IMR-90 (cell line): ENCODE measurements at regions not wholly inside any gene's neighbourhood (a gene's known extent, or its start where the extent isn't known, plus 50 kb on each side); places are given as distances from the start of the nearest gene placed in this dataset.

Experiments
- ATAC-seq: fragments of 200-7000 bp; cut with Tn5 transposase; 2 replicates; pipeline ENCODE4 v1.9.1; 2020; ENCODE audit warnings: low read depth, mild to moderate bottlenecking, moderate library complexity
- BruUV-seq: library from RNA; stranded (reverse); fragments of 400-500 nt; replicated peaks from 2 replicates; lab custom pipeline; 2021; lab: Mats Ljungman, UMichigan
- CTCF ChIA-PET: fragments of 300-600 bp; formaldehyde crosslinking; extraction: SDS; loops from one replicate; lab custom pipeline; 2021; ENCODE audit warnings: antibody characterized with exemption; lab: Yijun Ruan, JAX
- POLR2A ChIA-PET: fragments of 300-600 bp; sonication (Branson Sonifier 250); formaldehyde crosslinking; loops from one replicate; lab custom pipeline; 2022; ENCODE audit warnings: antibody characterized with exemption; ENCODE audit not compliant: unreplicated experiment; lab: Charles Lee
- DNase-seq: peaks from one replicate; pipeline ENCODE4 v3.0.0; 2013
- H2AFZ ChIP-seq: replicated peaks from 2 replicates; pipeline ENCODE3; 2013; ENCODE audit warnings: low read length, mild to moderate bottlenecking; ENCODE audit not compliant: poor library complexity
- H2AK5ac ChIP-seq: 2 replicates; pipeline ENCODE4 v1.6.1; 2013; ENCODE audit warnings: low read depth, low read length, inconsistent platforms
- H2AK9ac ChIP-seq: replicated peaks from 2 replicates; pipeline ENCODE3; 2013; ENCODE audit warnings: mild to moderate bottlenecking, low read depth, low read length, moderate library complexity; ENCODE audit not compliant: poor library complexity
- H2BK120ac ChIP-seq: 2 replicates; pipeline ENCODE4 v1.6.1; 2013; ENCODE audit warnings: low read depth, low read length, inconsistent platforms
- H2BK15ac ChIP-seq: 3 replicates; pipeline ENCODE4 v1.6.1; 2013; ENCODE audit warnings: low read depth, low read length, inconsistent platforms
- H2BK20ac ChIP-seq: 2 replicates; pipeline ENCODE4 v1.6.1; 2013; ENCODE audit warnings: low read depth, mild to moderate bottlenecking, inconsistent platforms, low read length, moderate library complexity
- H2BK5ac ChIP-seq: 2 replicates; pipeline ENCODE4 v1.6.1; 2013; ENCODE audit warnings: mild to moderate bottlenecking, low read depth, low read length, inconsistent platforms; ENCODE audit not compliant: poor library complexity, severe bottlenecking
- H3K14ac ChIP-seq: replicated peaks from 2 replicates; pipeline ENCODE4 v1.6.1; 2013; ENCODE audit warnings: low read depth, low read length, inconsistent platforms
- H3K18ac ChIP-seq: 2 replicates; pipeline ENCODE4 v1.6.1; 2013; ENCODE audit warnings: low read depth, low read length, control low read depth
- H3K23ac ChIP-seq: 2 replicates; pipeline ENCODE4 v1.6.1; 2013; ENCODE audit warnings: low read depth, low read length, inconsistent platforms
- H3K27ac ChIP-seq: 2 replicates; pipeline ENCODE4 v1.5.1; 2013; ENCODE audit warnings: mild to moderate bottlenecking, control low read depth, low read length; ENCODE audit not compliant: insufficient read depth
- H3K27me3 ChIP-seq: 2 replicates; pipeline ENCODE4 v1.6.1; 2013; ENCODE audit warnings: low read length; ENCODE audit not compliant: control insufficient read depth, insufficient read depth
- H3K36me3 ChIP-seq: 2 replicates; pipeline ENCODE4 v1.6.1; 2013; ENCODE audit warnings: low read length, mixed read lengths; ENCODE audit not compliant: control insufficient read depth, insufficient read depth
- H3K4ac ChIP-seq: 2 replicates; pipeline ENCODE4 v1.6.1; 2013; ENCODE audit warnings: low read depth, low read length, inconsistent platforms
- H3K4me1 ChIP-seq: 2 replicates; pipeline ENCODE4 v1.6.1; 2013; ENCODE audit warnings: low read length, mixed read lengths; ENCODE audit not compliant: control insufficient read depth, insufficient read depth
- H3K4me2 ChIP-seq: 2 replicates; pipeline ENCODE4 v1.6.1; 2013; ENCODE audit warnings: low read depth, mild to moderate bottlenecking, control low read depth, low read length, moderate library complexity
- H3K4me3 ChIP-seq: 2 replicates; pipeline ENCODE4 v1.5.1; 2013; ENCODE audit warnings: low read depth, mild to moderate bottlenecking, control low read depth, low read length, moderate library complexity; ENCODE audit not compliant: insufficient read depth
- H3K56ac ChIP-seq: 2 replicates; pipeline ENCODE4 v1.6.1; 2013; ENCODE audit warnings: low read length, inconsistent platforms; ENCODE audit not compliant: insufficient read depth; ENCODE audit errors: extremely low read depth
- H3K79me1 ChIP-seq, 2 experiments: 2 replicates each; pipeline ENCODE4 v1.6.1; 2013; ENCODE audit warnings: low read length in 2 of 2, inconsistent platforms in 1 of 2, low read depth in 1 of 2
- H3K9ac ChIP-seq: 2 replicates; pipeline ENCODE4 v1.6.1; 2013; ENCODE audit warnings: low read depth, low read length, control low read depth
- H3K9me1 ChIP-seq: 2 replicates; pipeline ENCODE4 v1.6.1; 2013; ENCODE audit warnings: low read length, inconsistent platforms; ENCODE audit not compliant: insufficient read depth
- H3K9me3 ChIP-seq: 2 replicates; pipeline ENCODE4 v1.6.1; 2013; ENCODE audit warnings: low read length; ENCODE audit not compliant: control insufficient read depth, insufficient read depth
- H4K20me1 ChIP-seq: 2 replicates; pipeline ENCODE4 v1.6.1; 2013; ENCODE audit warnings: low read length, inconsistent platforms; ENCODE audit not compliant: insufficient read depth
- H4K5ac ChIP-seq: 2 replicates; pipeline ENCODE4 v1.6.1; 2013; ENCODE audit warnings: mild to moderate bottlenecking, low read depth, low read length, control low read depth
- H4K8ac ChIP-seq, 2 experiments: 2 replicates each; pipeline ENCODE4 v1.6.1; 2013; ENCODE audit warnings: low read depth in 2 of 2, low read length in 2 of 2, control low read depth in 1 of 2, inconsistent platforms in 1 of 2
- H4K91ac ChIP-seq: 2 replicates; pipeline ENCODE4 v1.6.1; 2013; ENCODE audit warnings: low read depth, low read length, inconsistent platforms; ENCODE audit not compliant: insufficient read depth
- BHLHE40 ChIP-seq: fragments of 150-350 bp; IDR thresholded peaks from 2 replicates; pipeline ENCODE4 v1.6.1; 2016; ENCODE audit warnings: mild to moderate bottlenecking, low read depth, low read length
- CEBPB ChIP-seq: IDR thresholded peaks from 2 replicates; pipeline ENCODE4 v1.6.1; 2012; ENCODE audit warnings: low read depth, low read length, improper control_type of control experiment
- CHD1 ChIP-seq: IDR thresholded peaks from 2 replicates; pipeline ENCODE4 v1.6.1; 2012; ENCODE audit warnings: low read depth, low read length, improper control_type of control experiment
- ELK1 ChIP-seq: fragments of 150-350 bp; IDR thresholded peaks from 2 replicates; pipeline ENCODE4 v1.6.1; 2016; ENCODE audit warnings: low read depth, mild to moderate bottlenecking, low read length, moderate library complexity, borderline replicate concordance
- FOS ChIP-seq: fragments of 150-350 bp; IDR thresholded peaks from 2 replicates; pipeline ENCODE4 v1.6.1; 2016; ENCODE audit warnings: low read depth, low read length
- MAFK ChIP-seq: IDR thresholded peaks from 2 replicates; pipeline ENCODE4 v1.6.1; 2012; ENCODE audit warnings: low read depth, low read length, improper control_type of control experiment
- MAZ ChIP-seq: IDR thresholded peaks from 2 replicates; pipeline ENCODE4 v1.6.1; 2012; ENCODE audit warnings: low read depth, mild to moderate bottlenecking, low read length, improper control_type of control experiment, moderate library complexity, borderline replicate concordance
- MXI1 ChIP-seq: IDR thresholded peaks from 2 replicates; pipeline ENCODE4 v1.6.1; 2012; ENCODE audit warnings: low read depth, mild to moderate bottlenecking, low read length, moderate library complexity, borderline replicate concordance
- NFE2L2 ChIP-seq: fragments of 150-350 bp; IDR thresholded peaks from 2 replicates; pipeline ENCODE4 v1.6.1; 2016; ENCODE audit warnings: low read depth, mild to moderate bottlenecking, low read length
- POLR2A ChIP-seq: IDR thresholded peaks from 2 replicates; pipeline ENCODE4 v1.6.1; 2012; ENCODE audit warnings: mild to moderate bottlenecking, low read depth, low read length
- RAD21 ChIP-seq: IDR thresholded peaks from 2 replicates; pipeline ENCODE4 v1.6.1; 2012; ENCODE audit warnings: low read length, improper control_type of control experiment
- RCOR1 ChIP-seq: IDR thresholded peaks from 2 replicates; pipeline ENCODE4 v1.6.1; 2012; ENCODE audit warnings: mild to moderate bottlenecking, low read length, improper control_type of control experiment; ENCODE audit not compliant: insufficient replicate concordance
- RFX5 ChIP-seq: IDR thresholded peaks from 2 replicates; pipeline ENCODE4 v1.8.0; 2012; ENCODE audit warnings: low read depth, mild to moderate bottlenecking, low read length, moderate library complexity
- SMC3 ChIP-seq: fragments of 150-350 bp; IDR thresholded peaks from 2 replicates; pipeline ENCODE4 v1.6.1; 2016; ENCODE audit warnings: low read depth, mild to moderate bottlenecking, antibody characterized with exemption, low read length, moderate library complexity
- WGBS, 2 experiments: methylation state at CpG; one replicate each; pipeline versions ENCODE4 v1.1.5 to v1.1.7; 2013; ENCODE audit warnings: missing lambda C conversion rate in 2 of 2; ENCODE audit not compliant: insufficient read length in 1 of 2; ENCODE audit errors: extremely low coverage in 2 of 2; 5-methylcytosine and 5-hydroxymethylcytosine counted together
- dilution Hi-C: fragments of 300-500 bp; cut with HindIII; formaldehyde crosslinking; loops from one replicate; pipeline ENCODE4 v1.14.3; 2018; ENCODE audit warnings: low sequenced_read_pairs; ENCODE audit not compliant: unreplicated experiment
- in situ Hi-C: fragments of 300-500 bp; cut with MboI; formaldehyde crosslinking; loops from 3 replicates; pipeline ENCODE4 v1.14.3; 2019; ENCODE audit warnings: low sequenced_read_pairs, inconsistent platforms, mixed read lengths
- intact Hi-C: fragments of 100-400 bp; cut with micrococcal nuclease; formaldehyde crosslinking; loops from 2 replicates; pipeline ENCODE4 v1.10.0; 2022
- TF ChIP-seq, protein P1 (sequence below): fragments of 150-350 bp; IDR thresholded peaks from 2 replicates; pipeline ENCODE4 v1.6.1; 2017; ENCODE audit warnings: mild to moderate bottlenecking, antibody characterized with exemption, low read length, low read depth
- TF ChIP-seq, protein P2 (sequence below): conservative IDR thresholded peaks from 2 replicates; pipeline ENCODE4 v1.5.1; 2012; ENCODE audit warnings: mild to moderate bottlenecking, low read depth, low read length, improper control_type of control experiment

GRCh38 chr15:96165081-96165480 lies 165.4 kb upstream of the NR2F2 start:
- H3K4me1 ChIP-seq = no peaks in the 10 kb centered on the region
- H3K9me3 ChIP-seq = no peaks in the 10 kb centered on the region
- BruUV-seq = no TSS peak
- TF ChIP-seq CEBPB (no peak), NFE2L2 (no peak), RFX5 (no peak), CHD1 (no peak), MAFK (no peak), ELK1 (no peak), RAD21 (no peak), SMC3 (no peak), BHLHE40 (no peak), FOS (no peak), POLR2A (no peak), RCOR1 (no peak), MAZ (no peak), MXI1 (no peak)
- TF ChIP-seq, protein P1, sequence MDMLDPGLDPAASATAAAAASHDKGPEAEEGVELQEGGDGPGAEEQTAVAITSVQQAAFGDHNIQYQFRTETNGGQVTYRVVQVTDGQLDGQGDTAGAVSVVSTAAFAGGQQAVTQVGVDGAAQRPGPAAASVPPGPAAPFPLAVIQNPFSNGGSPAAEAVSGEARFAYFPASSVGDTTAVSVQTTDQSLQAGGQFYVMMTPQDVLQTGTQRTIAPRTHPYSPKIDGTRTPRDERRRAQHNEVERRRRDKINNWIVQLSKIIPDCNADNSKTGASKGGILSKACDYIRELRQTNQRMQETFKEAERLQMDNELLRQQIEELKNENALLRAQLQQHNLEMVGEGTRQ = no peak
- TF ChIP-seq, protein P2, sequence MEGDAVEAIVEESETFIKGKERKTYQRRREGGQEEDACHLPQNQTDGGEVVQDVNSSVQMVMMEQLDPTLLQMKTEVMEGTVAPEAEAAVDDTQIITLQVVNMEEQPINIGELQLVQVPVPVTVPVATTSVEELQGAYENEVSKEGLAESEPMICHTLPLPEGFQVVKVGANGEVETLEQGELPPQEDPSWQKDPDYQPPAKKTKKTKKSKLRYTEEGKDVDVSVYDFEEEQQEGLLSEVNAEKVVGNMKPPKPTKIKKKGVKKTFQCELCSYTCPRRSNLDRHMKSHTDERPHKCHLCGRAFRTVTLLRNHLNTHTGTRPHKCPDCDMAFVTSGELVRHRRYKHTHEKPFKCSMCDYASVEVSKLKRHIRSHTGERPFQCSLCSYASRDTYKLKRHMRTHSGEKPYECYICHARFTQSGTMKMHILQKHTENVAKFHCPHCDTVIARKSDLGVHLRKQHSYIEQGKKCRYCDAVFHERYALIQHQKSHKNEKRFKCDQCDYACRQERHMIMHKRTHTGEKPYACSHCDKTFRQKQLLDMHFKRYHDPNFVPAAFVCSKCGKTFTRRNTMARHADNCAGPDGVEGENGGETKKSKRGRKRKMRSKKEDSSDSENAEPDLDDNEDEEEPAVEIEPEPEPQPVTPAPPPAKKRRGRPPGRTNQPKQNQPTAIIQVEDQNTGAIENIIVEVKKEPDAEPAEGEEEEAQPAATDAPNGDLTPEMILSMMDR = no peak
- intact Hi-C loops (no loop called here), in situ Hi-C loops (no loop called here), dilution Hi-C loops (no loop called here)
- H2BK20ac ChIP-seq = no peak overlapping the region
- H2BK120ac ChIP-seq = no peak overlapping the region
- DNase-seq = no peak
- no CpG with 5 or more reads among the region's 4 CpGs for WGBS, 2 experiments
- H4K20me1 ChIP-seq = no peaks in the 10 kb centered on the region
- no peak overlapping the region for H2AK9ac ChIP-seq
- H3K14ac ChIP-seq = no peak overlapping the region
- no peak overlapping the region for H2BK5ac ChIP-seq
- no peak overlapping the region for H3K23ac ChIP-seq
- H3K18ac ChIP-seq = no peak overlapping the region
- no peak overlapping the region for H3K56ac ChIP-seq
- H2AFZ ChIP-seq = no peak overlapping the region
- no peaks in the 10 kb centered on the region for H3K9me1 ChIP-seq
- CTCF ChIA-PET = interaction anchor here (0.6 kb wide), 1 partner anchor 10 kb away, joined by 4 read pairs; no protein-coding TSS in a partner anchor
- H4K91ac ChIP-seq = no peak overlapping the region
- H4K8ac ChIP-seq = no peak overlapping the region
- no peak overlapping the region for H3K9ac ChIP-seq
- ATAC-seq = no peak
- H2AK5ac ChIP-seq = no peak overlapping the region
- no peaks in the 10 kb centered on the region for H3K79me1 ChIP-seq
- no peak overlapping the region for H3K4me3 ChIP-seq
- POLR2A ChIA-PET = no interaction called here
- no peak overlapping the region for H3K4ac ChIP-seq
- no peak overlapping the region for H3K27ac ChIP-seq
- no peak overlapping the region for H2BK15ac ChIP-seq
- H3K36me3 ChIP-seq = no peaks in the 10 kb centered on the region
- no peaks in the 10 kb centered on the region for H3K27me3 ChIP-seq
- no peak overlapping the region for H3K4me2 ChIP-seq
- H4K5ac ChIP-seq = no peak overlapping the region
